22Rv1 (cell line): ENCODE measurements at regions not wholly inside any gene's neighbourhood (a gene's known extent, or its start where the extent isn't known, plus 50 kb on each side); places are given as distances from the start of the nearest gene placed in this dataset.

ENCODE experiments used
- ZFX ChIP-seq: fragments of 450-650 bp; IDR thresholded peaks from 2 replicates; pipeline ENCODE4 v1.6.1; 2017; ENCODE audit warnings: antibody characterized with exemption, borderline replicate concordance
- TF ChIP-seq, protein P1 (sequence below): fragments of 450-650 bp; IDR thresholded peaks from 2 replicates; pipeline ENCODE4 v1.5.1; 2017; ENCODE audit warnings: mild to moderate bottlenecking

DNA sequence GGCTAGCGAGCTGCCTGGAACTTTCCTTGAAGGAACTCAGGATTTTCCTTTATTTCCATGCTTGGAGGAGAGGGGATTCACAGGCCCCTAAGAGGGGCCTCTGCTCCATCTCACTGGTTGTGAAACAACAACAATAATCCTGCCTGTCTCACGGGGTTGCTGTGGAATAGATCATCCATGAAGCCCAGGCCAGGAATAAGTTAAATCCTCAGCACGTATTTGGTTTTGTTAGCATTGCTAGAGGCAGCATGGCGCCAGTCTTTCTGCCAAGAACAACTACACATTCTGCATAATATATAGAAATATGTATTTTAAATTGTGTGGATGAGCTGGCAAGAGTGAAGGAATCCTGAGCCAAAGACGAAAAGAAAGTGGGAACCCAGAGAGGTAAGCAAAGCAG lies 80.8 kb upstream of the L3MBTL4 start:
- TF ChIP-seq, protein P1, sequence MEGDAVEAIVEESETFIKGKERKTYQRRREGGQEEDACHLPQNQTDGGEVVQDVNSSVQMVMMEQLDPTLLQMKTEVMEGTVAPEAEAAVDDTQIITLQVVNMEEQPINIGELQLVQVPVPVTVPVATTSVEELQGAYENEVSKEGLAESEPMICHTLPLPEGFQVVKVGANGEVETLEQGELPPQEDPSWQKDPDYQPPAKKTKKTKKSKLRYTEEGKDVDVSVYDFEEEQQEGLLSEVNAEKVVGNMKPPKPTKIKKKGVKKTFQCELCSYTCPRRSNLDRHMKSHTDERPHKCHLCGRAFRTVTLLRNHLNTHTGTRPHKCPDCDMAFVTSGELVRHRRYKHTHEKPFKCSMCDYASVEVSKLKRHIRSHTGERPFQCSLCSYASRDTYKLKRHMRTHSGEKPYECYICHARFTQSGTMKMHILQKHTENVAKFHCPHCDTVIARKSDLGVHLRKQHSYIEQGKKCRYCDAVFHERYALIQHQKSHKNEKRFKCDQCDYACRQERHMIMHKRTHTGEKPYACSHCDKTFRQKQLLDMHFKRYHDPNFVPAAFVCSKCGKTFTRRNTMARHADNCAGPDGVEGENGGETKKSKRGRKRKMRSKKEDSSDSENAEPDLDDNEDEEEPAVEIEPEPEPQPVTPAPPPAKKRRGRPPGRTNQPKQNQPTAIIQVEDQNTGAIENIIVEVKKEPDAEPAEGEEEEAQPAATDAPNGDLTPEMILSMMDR = no peak
- no peak for TF ChIP-seq ZFX
